GM21515 (cell line): ENCODE measurements at regions not wholly inside any gene's neighbourhood (a gene's known extent, or its start where the extent isn't known, plus 50 kb on each side); places are given as distances from the start of the nearest gene placed in this dataset.

ENCODE experiments used
- ATAC-seq: cut with Tn5 transposase; IDR thresholded peaks from one replicate; pipeline ENCODE4 v1.9.1; 2021; ENCODE audit not compliant: unreplicated experiment

- no peak for ATAC-seq
Measured at GRCh38 chr11:103622296-103622695, 414.1 kb upstream of the DDI1 start.

GRCh38 chr11:103623933-103624332, 412.5 kb upstream of the DDI1 start:
- peak; percentile 50 for ATAC-seq

DNA sequence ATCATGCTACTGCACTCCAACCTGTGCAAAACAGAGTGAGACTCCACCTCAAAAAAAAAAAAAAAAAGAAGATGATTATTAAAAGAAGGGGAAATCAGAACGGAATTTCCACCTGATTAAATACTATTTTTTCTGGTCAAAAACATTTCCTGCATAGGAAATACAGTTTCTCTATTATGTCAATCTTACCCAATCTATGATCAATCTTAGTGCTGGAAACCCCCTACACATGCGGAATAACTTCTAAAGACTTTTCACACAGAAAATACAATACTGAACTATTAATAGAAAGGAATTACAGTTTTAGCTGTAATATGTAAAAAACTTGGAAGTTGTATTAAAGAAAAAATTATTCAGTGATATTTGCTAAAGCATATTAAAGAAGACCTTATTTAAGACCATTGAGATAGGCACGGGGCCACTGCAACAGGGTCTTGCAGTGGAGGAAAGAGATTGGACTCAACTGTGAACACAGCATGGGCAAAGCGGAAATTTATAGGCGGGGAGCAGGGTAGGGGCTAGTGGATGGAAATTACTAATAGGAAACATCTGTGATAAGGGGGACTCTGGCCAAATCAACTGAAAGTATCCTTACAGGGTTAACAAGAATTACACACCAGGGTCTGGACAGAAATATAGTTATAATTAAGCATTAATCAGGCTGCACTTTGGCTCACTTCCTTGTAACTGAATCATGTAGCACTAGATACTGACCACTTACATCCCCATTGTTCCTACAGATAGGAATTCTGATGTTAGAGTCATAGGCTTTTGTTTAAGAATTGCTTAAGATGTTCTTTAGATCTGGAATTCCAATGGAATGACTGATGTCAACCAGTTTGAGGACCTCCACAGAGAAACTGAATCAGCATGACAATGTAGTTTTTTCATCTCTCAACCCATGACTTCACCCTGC, 411.5 kb upstream of the DDI1 start:
- no peak for ATAC-seq

GRCh38 chr11:103625624-103625965, 410.8 kb upstream of the DDI1 start:
- no peak for ATAC-seq

DNA sequence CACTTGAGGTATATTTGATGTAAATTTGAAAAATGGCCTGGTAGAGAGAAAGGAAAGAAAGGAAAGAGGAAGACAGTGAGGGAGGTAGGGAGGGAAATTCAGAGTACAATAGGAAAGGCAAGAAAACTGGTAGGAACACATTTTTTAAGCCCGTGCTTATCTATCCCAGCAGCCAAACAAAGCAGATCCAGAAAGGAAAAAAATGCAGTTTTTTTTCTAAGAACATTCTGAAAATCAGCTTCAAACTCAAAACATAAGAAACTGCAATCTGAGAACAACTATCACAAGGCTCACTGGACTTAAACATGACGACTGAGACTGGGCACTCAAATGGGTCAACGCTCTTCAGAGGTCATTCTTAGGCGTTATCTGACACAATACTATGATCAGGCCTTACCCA, 408.3 kb upstream of the DDI1 start:
- no peak for ATAC-seq

- no peak for ATAC-seq
Measured at GRCh38 chr11:103631841-103632240, 404.6 kb upstream of the DDI1 start.

DNA sequence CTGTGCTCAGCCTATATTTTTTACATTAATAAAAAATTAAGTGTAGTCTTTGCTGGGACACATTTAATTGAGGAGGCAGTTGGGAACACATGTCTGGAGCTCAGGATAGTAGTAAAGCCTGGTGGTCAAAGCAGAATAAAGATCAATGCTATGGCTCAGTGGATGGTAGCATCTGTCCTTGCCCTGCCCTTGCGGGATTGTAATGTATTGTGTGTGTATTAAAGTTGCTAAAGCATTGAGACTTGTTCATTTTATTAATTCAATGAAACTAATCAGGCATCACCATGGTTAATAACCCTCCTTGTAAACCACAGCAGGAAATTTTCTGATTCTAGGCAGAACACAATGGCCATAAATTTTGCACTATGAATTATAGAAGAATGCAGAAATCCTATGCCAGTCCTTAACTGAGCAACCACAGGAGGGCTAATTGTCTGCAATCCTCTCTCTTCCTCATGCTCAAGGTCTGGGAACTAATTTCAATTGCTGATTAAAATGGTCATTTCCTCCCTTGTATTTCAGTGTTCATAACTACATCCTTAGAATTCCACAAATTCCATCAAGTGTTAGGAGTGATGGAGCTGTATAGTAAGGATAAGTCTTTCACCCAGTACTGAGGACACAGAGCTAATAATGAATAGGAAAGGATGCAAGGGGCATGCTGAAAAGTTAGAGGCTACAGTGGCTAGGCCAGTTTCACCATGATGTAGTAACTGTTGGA, 403.2 kb upstream of the DDI1 start:
- ATAC-seq, result no peak

DNA sequence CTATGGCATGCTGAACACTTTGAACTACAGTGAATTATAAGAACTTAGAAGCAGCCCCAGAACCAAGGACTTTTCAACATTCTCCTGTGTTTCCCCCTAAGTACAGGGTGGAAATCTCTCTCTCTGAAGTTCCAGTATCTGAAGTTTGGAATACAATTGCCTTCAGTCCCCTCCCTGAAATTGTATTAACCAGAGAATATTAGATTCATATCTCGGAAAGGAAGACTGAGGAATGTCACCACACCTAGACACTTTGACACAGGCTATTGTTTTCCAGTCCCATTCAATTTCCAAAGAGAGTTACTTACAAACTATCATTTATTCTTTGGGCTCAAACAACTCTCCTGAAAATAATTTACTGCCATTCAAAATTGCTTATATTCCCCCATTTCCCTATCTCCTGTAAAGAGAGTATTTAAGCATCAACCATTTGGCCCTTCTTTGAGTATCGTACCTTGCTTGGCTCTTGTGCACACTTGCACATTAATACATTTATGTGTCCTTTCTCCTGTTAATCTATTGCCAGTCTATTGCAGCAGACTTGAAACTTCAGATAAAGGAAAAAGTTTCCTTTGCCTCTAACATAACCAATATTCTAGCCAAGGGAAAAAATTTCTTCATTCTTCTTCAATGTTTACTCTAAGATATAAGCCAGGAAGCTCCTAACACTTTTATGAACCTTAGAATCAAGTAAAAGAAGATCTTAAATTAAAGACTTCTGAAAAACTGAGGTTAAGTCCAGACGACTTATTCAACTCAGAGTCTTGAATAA, 402.4 kb upstream of the DDI1 start:
- no peak for ATAC-seq

DNA sequence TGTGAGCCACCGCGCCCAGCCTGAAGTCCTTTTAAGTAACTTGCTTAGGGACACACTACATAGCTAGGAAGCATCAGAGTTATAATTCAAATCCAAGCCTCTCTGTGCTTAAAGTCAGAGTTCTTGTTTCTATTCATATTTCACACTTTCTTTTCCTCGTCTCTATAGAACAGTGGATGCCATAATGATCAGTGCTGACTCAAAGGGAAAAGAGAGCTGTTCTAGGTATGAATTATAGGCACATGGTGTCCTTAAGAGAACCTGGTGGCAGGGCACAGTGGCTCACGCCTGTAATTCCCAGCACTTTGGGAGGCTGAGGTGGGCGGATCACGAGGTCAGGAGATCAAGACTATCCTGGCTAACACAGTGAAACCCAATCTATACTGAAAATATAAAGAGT, 400.2 kb upstream of the DDI1 start:
- no peak for ATAC-seq

DNA sequence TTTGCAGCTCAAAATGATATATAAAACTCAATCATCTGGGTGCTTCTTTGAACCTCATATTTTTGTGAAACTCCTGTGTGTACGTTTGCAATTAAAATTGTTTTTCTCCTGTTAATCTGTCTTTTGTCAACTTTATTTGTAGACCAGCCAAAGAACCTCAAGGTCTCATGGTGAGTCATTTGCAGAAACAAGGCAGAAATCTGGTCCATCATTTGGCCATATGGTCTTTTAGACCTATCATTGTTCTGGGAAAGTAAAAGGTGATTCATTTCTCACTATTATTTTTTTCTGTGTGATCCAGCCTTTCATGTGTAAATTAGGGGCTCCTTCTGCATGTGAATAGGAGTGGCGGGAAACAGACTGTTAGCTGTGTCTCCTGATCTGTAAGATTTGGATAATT, 399.1 kb upstream of the DDI1 start:
- no peak for ATAC-seq

- ATAC-seq, result no peak
Measured at GRCh38 chr11:103637831-103638230, 398.6 kb upstream of the DDI1 start.

GRCh38 chr11:103644676-103645075, 391.8 kb upstream of the DDI1 start:
- ATAC-seq, result no peak

- no peak for ATAC-seq
Measured at GRCh38 chr11:103648054-103648453, 388.4 kb upstream of the DDI1 start.

GRCh38 chr11:103648670-103649400, 387.6 kb upstream of the DDI1 start:
- no peak for ATAC-seq

GRCh38 chr11:103649401-103649895, 387.0 kb upstream of the DDI1 start:
- no peak for ATAC-seq

DNA sequence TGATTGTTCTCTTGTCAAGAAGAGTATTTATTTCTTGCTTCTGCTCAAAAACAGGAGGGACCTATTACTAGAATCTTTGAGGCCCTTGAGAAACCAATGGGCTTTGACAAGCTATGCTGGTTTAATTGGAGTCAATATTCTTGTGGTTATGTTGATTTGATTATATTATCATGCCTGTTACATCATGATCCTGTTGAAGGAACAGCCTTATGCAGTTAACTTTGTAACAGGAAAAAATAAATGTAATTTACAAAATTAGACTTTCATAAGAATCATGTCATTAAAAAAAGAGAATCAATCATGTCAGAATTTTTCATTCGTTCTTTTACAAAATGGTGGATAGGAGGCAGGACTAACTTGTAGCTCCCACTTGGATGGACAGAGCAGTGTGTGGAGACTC, 386.1 kb upstream of the DDI1 start:
- ATAC-seq, result no peak

DNA sequence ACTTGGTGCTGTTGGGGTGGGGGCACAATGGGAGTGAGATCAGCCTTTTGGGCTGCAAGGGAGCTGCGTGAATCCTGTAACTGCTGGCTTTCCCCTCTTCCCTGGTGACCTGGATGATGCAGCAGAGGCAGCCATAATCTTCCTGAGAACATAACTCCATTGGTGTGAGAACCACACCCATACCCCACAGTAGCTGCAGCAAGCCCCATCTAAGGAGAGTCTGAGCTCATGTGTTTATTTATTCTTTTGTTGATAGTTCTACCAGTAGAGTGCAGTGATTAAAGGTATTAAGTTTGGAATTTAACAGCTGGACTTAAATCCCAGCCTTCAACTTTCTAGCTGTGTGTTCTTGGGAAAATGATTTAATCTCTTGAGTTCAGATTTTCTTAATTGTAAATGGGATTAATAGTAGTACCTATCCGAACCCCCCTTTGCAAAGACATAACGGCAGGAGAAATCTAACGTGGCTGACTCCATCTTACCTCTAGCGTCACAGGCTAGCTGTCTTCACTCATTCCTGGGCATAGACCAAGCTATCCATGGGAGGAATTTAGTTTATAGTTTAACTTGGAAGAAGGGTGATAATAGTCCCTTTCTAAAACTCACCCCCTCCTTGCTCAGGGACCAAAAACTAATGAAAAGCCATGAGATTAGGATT, 385.0 kb upstream of the DDI1 start:
- ATAC-seq, result no peak

- no peak for ATAC-seq
Measured at GRCh38 chr11:103652013-103652412, 384.4 kb upstream of the DDI1 start.

- no peak for ATAC-seq
Measured at GRCh38 chr11:103656382-103656781, 380.1 kb upstream of the DDI1 start.

GRCh38 chr11:103659206-103659618, 377.2 kb upstream of the DDI1 start:
- no peak for ATAC-seq
